HepG2 (cell line): ENCODE measurements at regions not wholly inside any gene's neighbourhood (a gene's known extent, or its start where the extent isn't known, plus 50 kb on each side); places are given as distances from the start of the nearest gene placed in this dataset.

Experiments used
- ATAC-seq: fragments of 200-7000 bp; cut with Tn5 transposase; 3 replicates; pipeline ENCODE4 v1.9.1; 2020; ENCODE audit warnings: mild to moderate bottlenecking, moderate library complexity
- BruUV-seq: library from RNA; stranded (reverse); fragments of 400-500 nt; replicated peaks from 2 replicates; lab custom pipeline; 2021; lab: Mats Ljungman, UMichigan
- CTCF ChIA-PET: fragments of 300-600 bp; formaldehyde crosslinking; extraction: SDS; loops from one replicate; lab custom pipeline; 2021; ENCODE audit warnings: low total read pairs, inconsistent platforms, low intra/inter-chr PET ratio; lab: Yijun Ruan, JAX
- POLR2A ChIA-PET: fragments of 350-600 bp; sonication (Branson Sonifier 250); formaldehyde crosslinking; loops from one replicate; lab custom pipeline; 2020; ENCODE audit warnings: antibody characterized with exemption, inconsistent platforms; lab: Yijun Ruan, JAX
- DNase-seq: peaks from one replicate; pipeline ENCODE4 v3.0.0-alpha.2; 2015; ENCODE audit warnings: low spot score
- FAIRE-seq: peaks from 3 replicates; lab custom pipeline; 2011; peaks lifted over from hg19 to GRCh38; lab: Jason Lieb, UNC
- H2AFZ ChIP-seq: one replicate; pipeline ENCODE4 v1.6.1; 2011; ENCODE audit warnings: low read length, inconsistent platforms
- H3K27ac ChIP-seq: fragments of 300-600 bp; 3 replicates; pipeline ENCODE4 v1.8.0; 2011; ENCODE audit warnings: mixed run types, mild to moderate bottlenecking, mixed read lengths, low read length, inconsistent platforms; ENCODE audit not compliant: insufficient read depth; ENCODE audit errors: extremely low read length
- H3K27me3 ChIP-seq, 2 experiments: fragments of 200-600 bp in 1 of 2; 2 replicates in 1 of 2; 3 replicates in 1 of 2; pipeline versions ENCODE4 v1.6.0 to v1.8.0; 2011; ENCODE audit warnings: low read length in 2 of 2, mild to moderate bottlenecking in 2 of 2, moderate library complexity in 2 of 2, inconsistent platforms in 1 of 2; ENCODE audit not compliant: insufficient read depth in 2 of 2, control insufficient read depth in 1 of 2
- H3K36me3 ChIP-seq, 2 experiments: fragments of 200-600 bp in 1 of 2; replicated peaks in 1 of 2; 2 replicates in 1 of 2; 3 replicates in 1 of 2; pipeline versions ENCODE4 v1.5.1 to v1.8.0; 2011; ENCODE audit warnings: low read length in 2 of 2, inconsistent platforms in 1 of 2; ENCODE audit not compliant: insufficient read depth in 2 of 2, control insufficient read depth in 1 of 2
- H3K4me1 ChIP-seq: 2 replicates; pipeline ENCODE4 v1.5.1; 2012; ENCODE audit warnings: low read length, inconsistent platforms; ENCODE audit not compliant: insufficient read depth
- H3K4me2 ChIP-seq: 2 replicates; pipeline ENCODE4 v1.6.0; 2011; ENCODE audit warnings: low read depth, low read length, inconsistent platforms
- H3K4me3 ChIP-seq, 3 experiments: fragments of 200-600 bp in 1 of 3; sonication (generic), shearing (Covaris generic) in 1 of 3; replicated peaks in 1 of 3; 2 replicates each; pipeline ENCODE4 v1.5.1; 2011 to 2016; ENCODE audit warnings: low read length in 3 of 3, inconsistent platforms in 2 of 3, low read depth in 2 of 3, mild to moderate bottlenecking in 2 of 3, control low read depth in 1 of 3, mixed read lengths in 1 of 3; ENCODE audit not compliant: insufficient read depth in 1 of 3
- H3K79me2 ChIP-seq: one replicate; pipeline ENCODE4 v1.6.1; 2011; ENCODE audit warnings: low read length, inconsistent platforms; ENCODE audit not compliant: insufficient read depth
- H3K9ac ChIP-seq: 2 replicates; pipeline ENCODE4 v1.6.0; 2011; ENCODE audit warnings: mild to moderate bottlenecking, low read depth, low read length, inconsistent platforms; ENCODE audit not compliant: insufficient read depth
- H3K9me3 ChIP-seq: 2 replicates; pipeline ENCODE4 v1.5.1; 2012; ENCODE audit warnings: mild to moderate bottlenecking, low read length
- H4K20me1 ChIP-seq: 2 replicates; pipeline ENCODE4 v1.6.0; 2011; ENCODE audit warnings: inconsistent platforms, mild to moderate bottlenecking, low read length, moderate library complexity; ENCODE audit not compliant: insufficient read depth
- CBX1 ChIP-seq: IDR thresholded peaks from one replicate; pipeline ENCODE4 v1.6.1; 2016; ENCODE audit warnings: antibody characterized with exemption, low read depth
- DNMT3B ChIP-seq: conservative IDR thresholded peaks from 2 replicates; pipeline ENCODE4 v1.6.1; 2016; ENCODE audit warnings: missing biosample characterization, control low read depth
- GFI1 ChIP-seq: sonication (generic); formaldehyde crosslinking; IDR thresholded peaks from 2 replicates; pipeline ENCODE4 v1.5.0; 2020; ENCODE audit warnings: missing genetic modification reagents, mild to moderate bottlenecking, borderline replicate concordance
- HDAC2 ChIP-seq: sonication (generic); formaldehyde crosslinking; IDR thresholded peaks from 2 replicates; pipeline ENCODE4 v1.4.0; 2020; ENCODE audit warnings: missing genetic modification reagents
- KDM3A ChIP-seq: IDR thresholded peaks from 2 replicates; pipeline ENCODE4 v1.6.1; 2018; ENCODE audit warnings: low read depth, missing compliant biosample characterization
- LBX2 ChIP-seq: sonication (generic); formaldehyde crosslinking; IDR thresholded peaks from 2 replicates; pipeline ENCODE4 v1.5.0; 2020; ENCODE audit warnings: missing genetic modification reagents, mild to moderate bottlenecking, borderline replicate concordance
- NR2C2 ChIP-seq: sonication (generic); formaldehyde crosslinking; IDR thresholded peaks from 2 replicates; pipeline ENCODE4 v1.4.0; 2020; ENCODE audit warnings: missing genetic modification reagents, mild to moderate bottlenecking, moderate library complexity, borderline replicate concordance
- PAX8 ChIP-seq: sonication (generic); formaldehyde crosslinking; IDR thresholded peaks from 2 replicates; pipeline ENCODE4 v1.8.0; 2022; ENCODE audit warnings: mild to moderate bottlenecking, missing genetic modification reagents, borderline replicate concordance
- RNF219 ChIP-seq: sonication (generic); formaldehyde crosslinking; IDR thresholded peaks from 2 replicates; pipeline ENCODE4 v1.5.0; 2020; ENCODE audit warnings: mild to moderate bottlenecking, missing genetic modification reagents
- SIN3B ChIP-seq: fragments of 150-350 bp; IDR thresholded peaks from 2 replicates; pipeline ENCODE4 v1.6.1; 2014; ENCODE audit warnings: low read length
- TEAD2 ChIP-seq: sonication (generic); formaldehyde crosslinking; IDR thresholded peaks from 2 replicates; pipeline ENCODE4 v1.9.0; 2021; ENCODE audit warnings: missing genetic modification reagents
- TP53 ChIP-seq: sonication (generic); formaldehyde crosslinking; conservative IDR thresholded peaks from 2 replicates; pipeline ENCODE4 v1.4.0; 2020; ENCODE audit warnings: missing genetic modification reagents
- ZNF331 ChIP-seq: sonication (generic); formaldehyde crosslinking; IDR thresholded peaks from 2 replicates; pipeline ENCODE4 v1.4.0; 2020; ENCODE audit warnings: missing genetic modification reagents
- ZNF75D ChIP-seq: sonication (generic); formaldehyde crosslinking; IDR thresholded peaks from 2 replicates; pipeline ENCODE4 v1.8.1; 2023; ENCODE audit warnings: missing genetic modification reagents, mild to moderate bottlenecking, borderline replicate concordance
- ZNF878 ChIP-seq: sonication (generic); formaldehyde crosslinking; IDR thresholded peaks from 2 replicates; pipeline ENCODE4 v1.8.1; 2023; ENCODE audit warnings: mild to moderate bottlenecking, missing genetic modification reagents, moderate library complexity
- WGBS: methylation state at CpG from one replicate; pipeline ENCODE4 v1.1.6; 2017; ENCODE audit warnings: low lambda C conversion rate; 5-methylcytosine and 5-hydroxymethylcytosine counted together
- in situ Hi-C: cut with HindIII; loops from 2 replicates; pipeline ENCODE4 v1.10.0; 2017; ENCODE audit warnings: low pct_unique_long_range_greater_than_20kb; ENCODE audit not compliant: extremely low pct_ligation_motif_present
- intact Hi-C: fragments of 100-400 bp; cut with micrococcal nuclease; formaldehyde crosslinking; loops from one replicate; pipeline ENCODE4 v1.10.0; 2022; ENCODE audit not compliant: unreplicated experiment
- TF ChIP-seq, protein P1 (sequence below): sonication (generic); formaldehyde crosslinking; IDR thresholded peaks from 2 replicates; pipeline ENCODE4 v1.5.0; 2020; ENCODE audit warnings: missing genetic modification reagents
- TF ChIP-seq, protein P2 (sequence below): sonication (generic); formaldehyde crosslinking; IDR thresholded peaks from 2 replicates; pipeline ENCODE4 v1.4.0; 2020; ENCODE audit warnings: missing genetic modification reagents
- TF ChIP-seq, protein P3 (sequence below): sonication (generic); formaldehyde crosslinking; IDR thresholded peaks from 2 replicates; pipeline ENCODE4 v1.8.0; 2022; ENCODE audit warnings: missing genetic modification reagents, mild to moderate bottlenecking, inconsistent platforms, borderline replicate concordance

DNA sequence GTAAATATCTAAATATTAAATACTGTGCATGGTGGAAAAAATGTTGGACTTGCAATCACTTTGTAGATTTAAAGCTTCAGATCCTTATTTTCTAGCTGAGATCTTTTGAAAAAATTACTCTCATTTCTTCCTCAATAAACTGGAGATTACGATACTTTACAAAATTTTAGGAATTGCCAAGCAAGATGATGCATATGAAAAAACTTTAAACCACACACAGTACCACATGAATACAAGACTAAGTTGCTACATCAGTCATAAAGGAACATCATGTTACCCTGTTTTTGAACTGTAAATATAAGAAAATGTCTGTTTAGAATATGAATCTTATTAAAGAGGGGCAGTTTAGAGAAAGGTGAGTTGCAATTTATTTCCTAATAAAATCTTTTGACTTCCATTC lies 703.6 kb upstream of the NUDT12 start:
- Histone ChIP-seq H3K27ac (no peak overlapping the region), H3K4me1 (no peaks in the 10 kb centered on the region), H4K20me1 (no peaks in the 10 kb centered on the region; the same call in 1 of the 2 replicates), H3K27me3 (no peaks in the 10 kb centered on the region; a peak in 1 of 5 replicates), H3K9ac (no peak overlapping the region), H3K4me3 (no peak overlapping the region), H3K36me3 (no peaks in the 10 kb centered on the region), H3K4me2 (no peak overlapping the region), H3K9me3 (no peaks in the 10 kb centered on the region), H3K79me2 (no peaks in the 10 kb centered on the region), H2AFZ (no peak overlapping the region)
- DNase-seq (no peak), ATAC-seq (no peak), FAIRE-seq (no peak)
- ChIA-PET POLR2A (no interaction called here), CTCF (no interaction called here)
- BruUV-seq: no TSS peak
- in situ Hi-C loops (no loop called here), intact Hi-C loops (no loop called here)
- WGBS: 56% methylated on average over 1 of the region's 1 CpG
- TF ChIP-seq, protein P1, sequence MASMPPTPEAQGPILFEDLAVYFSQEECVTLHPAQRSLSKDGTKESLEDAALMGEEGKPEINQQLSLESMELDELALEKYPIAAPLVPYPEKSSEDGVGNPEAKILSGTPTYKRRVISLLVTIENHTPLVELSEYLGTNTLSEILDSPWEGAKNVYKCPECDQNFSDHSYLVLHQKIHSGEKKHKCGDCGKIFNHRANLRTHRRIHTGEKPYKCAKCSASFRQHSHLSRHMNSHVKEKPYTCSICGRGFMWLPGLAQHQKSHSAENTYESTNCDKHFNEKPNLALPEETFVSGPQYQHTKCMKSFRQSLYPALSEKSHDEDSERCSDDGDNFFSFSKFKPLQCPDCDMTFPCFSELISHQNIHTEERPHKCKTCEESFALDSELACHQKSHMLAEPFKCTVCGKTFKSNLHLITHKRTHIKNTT: no peak
- TF ChIP-seq GFI1 (CRISPR knock-in tag): no peak
- TF ChIP-seq PAX8 (CRISPR knock-in tag): no peak
- no peak for TF ChIP-seq NR2C2 (CRISPR knock-in tag)
- no peak for TF ChIP-seq SIN3B
- TF ChIP-seq, protein P2, sequence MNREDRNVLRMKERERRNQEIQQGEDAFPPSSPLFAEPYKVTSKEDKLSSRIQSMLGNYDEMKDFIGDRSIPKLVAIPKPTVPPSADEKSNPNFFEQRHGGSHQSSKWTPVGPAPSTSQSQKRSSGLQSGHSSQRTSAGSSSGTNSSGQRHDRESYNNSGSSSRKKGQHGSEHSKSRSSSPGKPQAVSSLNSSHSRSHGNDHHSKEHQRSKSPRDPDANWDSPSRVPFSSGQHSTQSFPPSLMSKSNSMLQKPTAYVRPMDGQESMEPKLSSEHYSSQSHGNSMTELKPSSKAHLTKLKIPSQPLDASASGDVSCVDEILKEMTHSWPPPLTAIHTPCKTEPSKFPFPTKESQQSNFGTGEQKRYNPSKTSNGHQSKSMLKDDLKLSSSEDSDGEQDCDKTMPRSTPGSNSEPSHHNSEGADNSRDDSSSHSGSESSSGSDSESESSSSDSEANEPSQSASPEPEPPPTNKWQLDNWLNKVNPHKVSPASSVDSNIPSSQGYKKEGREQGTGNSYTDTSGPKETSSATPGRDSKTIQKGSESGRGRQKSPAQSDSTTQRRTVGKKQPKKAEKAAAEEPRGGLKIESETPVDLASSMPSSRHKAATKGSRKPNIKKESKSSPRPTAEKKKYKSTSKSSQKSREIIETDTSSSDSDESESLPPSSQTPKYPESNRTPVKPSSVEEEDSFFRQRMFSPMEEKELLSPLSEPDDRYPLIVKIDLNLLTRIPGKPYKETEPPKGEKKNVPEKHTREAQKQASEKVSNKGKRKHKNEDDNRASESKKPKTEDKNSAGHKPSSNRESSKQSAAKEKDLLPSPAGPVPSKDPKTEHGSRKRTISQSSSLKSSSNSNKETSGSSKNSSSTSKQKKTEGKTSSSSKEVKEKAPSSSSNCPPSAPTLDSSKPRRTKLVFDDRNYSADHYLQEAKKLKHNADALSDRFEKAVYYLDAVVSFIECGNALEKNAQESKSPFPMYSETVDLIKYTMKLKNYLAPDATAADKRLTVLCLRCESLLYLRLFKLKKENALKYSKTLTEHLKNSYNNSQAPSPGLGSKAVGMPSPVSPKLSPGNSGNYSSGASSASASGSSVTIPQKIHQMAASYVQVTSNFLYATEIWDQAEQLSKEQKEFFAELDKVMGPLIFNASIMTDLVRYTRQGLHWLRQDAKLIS (CRISPR knock-in tag): no peak
- no peak for TF ChIP-seq ZNF331 (CRISPR knock-in tag)
- TF ChIP-seq, protein P3, sequence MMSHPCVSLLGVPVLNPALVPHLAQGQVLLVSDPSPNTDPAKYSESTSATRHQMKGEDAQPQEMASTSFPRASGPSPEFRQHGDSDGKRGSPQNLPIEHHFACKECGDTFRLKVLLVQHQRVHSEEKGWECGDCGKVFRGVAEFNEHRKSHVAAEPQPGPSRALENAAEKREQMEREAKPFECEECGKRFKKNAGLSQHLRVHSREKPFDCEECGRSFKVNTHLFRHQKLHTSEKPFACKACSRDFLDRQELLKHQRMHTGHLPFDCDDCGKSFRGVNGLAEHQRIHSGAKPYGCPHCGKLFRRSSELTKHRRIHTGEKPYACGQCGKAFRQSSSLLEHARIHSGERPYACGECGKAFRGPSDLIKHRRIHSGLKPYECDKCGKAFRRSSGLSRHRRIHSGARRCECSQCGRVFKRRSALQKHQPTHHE (CRISPR knock-in tag): no peak
- no peak for TF ChIP-seq ZNF75D (CRISPR knock-in tag)
- no peak for TF ChIP-seq DNMT3B (CRISPR knock-in tag)
- TF ChIP-seq ZNF878: no peak
- TF ChIP-seq CBX1: no peak
- TF ChIP-seq TP53: no peak
- TF ChIP-seq KDM3A (CRISPR knock-in tag): no peak
- TF ChIP-seq RNF219 (CRISPR knock-in tag): no peak
- TF ChIP-seq LBX2: no peak
- TF ChIP-seq TEAD2: no peak
- no peak for TF ChIP-seq HDAC2 (CRISPR knock-in tag)
